HL-60 (cell line): ENCODE measurements at regions not wholly inside any gene's neighbourhood (a gene's known extent, or its start where the extent isn't known, plus 50 kb on each side); places are given as distances from the start of the nearest gene placed in this dataset.

Source experiments
- DNase-seq, 2 experiments: peaks; one replicate each; pipeline ENCODE4 v3.0.0-alpha.2; 2010 to 2020; ENCODE audit warnings: low read depth in 1 of 2, low spot score in 1 of 2
- H3K27ac ChIP-seq: fragments of 250-450 bp; sonication (Bioruptor Pico); replicated peaks from 2 replicates; pipeline ENCODE4 v1.5.1; 2020; ENCODE audit warnings: mild to moderate bottlenecking, moderate library complexity
- H3K27me3 ChIP-seq: fragments of 250-450 bp; sonication (Bioruptor Pico); 2 replicates; pipeline ENCODE4 v1.5.1; 2021; ENCODE audit warnings: mild to moderate bottlenecking, moderate library complexity; ENCODE audit not compliant: insufficient read depth, poor library complexity, severe bottlenecking
- H3K4me3 ChIP-seq: replicated peaks from 2 replicates; pipeline ENCODE4 v1.5.1; 2011; ENCODE audit warnings: mild to moderate bottlenecking, control low read depth, low read length; ENCODE audit not compliant: insufficient read depth
- GABPA ChIP-seq: IDR thresholded peaks from 2 replicates; pipeline ENCODE4 v1.6.1; 2012; ENCODE audit warnings: low read depth
- POLR2AphosphoS5 ChIP-seq: IDR thresholded peaks from 2 replicates; pipeline ENCODE4 v1.6.1; 2012; ENCODE audit warnings: low read depth
- SPI1 ChIP-seq: IDR thresholded peaks from 2 replicates; pipeline ENCODE4 v1.6.1; 2012; ENCODE audit warnings: low read depth, mild to moderate bottlenecking, borderline replicate concordance
- TF ChIP-seq, protein P1 (sequence below): IDR thresholded peaks from one replicate; pipeline ENCODE4 v1.5.1; 2011; ENCODE audit warnings: low read length, control low read depth, inconsistent platforms; ENCODE audit not compliant: insufficient read depth
- TF ChIP-seq, protein P2 (sequence below): IDR thresholded peaks from 2 replicates; pipeline ENCODE4 v1.6.1; 2012; ENCODE audit warnings: low read depth; ENCODE audit not compliant: insufficient replicate concordance

DNA sequence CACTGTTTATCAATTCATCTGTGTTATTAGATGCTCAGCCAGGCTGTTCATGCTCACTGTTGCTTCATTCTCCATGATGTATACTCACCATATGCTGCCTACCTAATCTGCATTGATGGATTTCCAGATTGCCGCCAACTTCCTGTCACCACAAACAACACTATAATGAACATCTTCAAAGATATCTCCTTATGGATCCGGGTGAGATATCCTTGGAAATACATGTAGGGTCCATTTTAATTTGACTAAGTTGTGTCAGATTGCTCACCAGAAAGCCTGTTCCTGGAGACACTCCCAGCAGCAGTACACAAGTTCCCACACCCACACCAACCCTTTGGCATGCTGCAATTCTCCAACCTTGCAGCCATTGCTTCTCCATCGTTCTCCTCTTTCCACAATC is 547.5 kb upstream of the TNP1 start:
- no peak for TF ChIP-seq POLR2AphosphoS5
- TF ChIP-seq, protein P1, sequence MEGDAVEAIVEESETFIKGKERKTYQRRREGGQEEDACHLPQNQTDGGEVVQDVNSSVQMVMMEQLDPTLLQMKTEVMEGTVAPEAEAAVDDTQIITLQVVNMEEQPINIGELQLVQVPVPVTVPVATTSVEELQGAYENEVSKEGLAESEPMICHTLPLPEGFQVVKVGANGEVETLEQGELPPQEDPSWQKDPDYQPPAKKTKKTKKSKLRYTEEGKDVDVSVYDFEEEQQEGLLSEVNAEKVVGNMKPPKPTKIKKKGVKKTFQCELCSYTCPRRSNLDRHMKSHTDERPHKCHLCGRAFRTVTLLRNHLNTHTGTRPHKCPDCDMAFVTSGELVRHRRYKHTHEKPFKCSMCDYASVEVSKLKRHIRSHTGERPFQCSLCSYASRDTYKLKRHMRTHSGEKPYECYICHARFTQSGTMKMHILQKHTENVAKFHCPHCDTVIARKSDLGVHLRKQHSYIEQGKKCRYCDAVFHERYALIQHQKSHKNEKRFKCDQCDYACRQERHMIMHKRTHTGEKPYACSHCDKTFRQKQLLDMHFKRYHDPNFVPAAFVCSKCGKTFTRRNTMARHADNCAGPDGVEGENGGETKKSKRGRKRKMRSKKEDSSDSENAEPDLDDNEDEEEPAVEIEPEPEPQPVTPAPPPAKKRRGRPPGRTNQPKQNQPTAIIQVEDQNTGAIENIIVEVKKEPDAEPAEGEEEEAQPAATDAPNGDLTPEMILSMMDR: no peak
- no peak for TF ChIP-seq SPI1
- TF ChIP-seq GABPA: no peak
- TF ChIP-seq, protein P2, sequence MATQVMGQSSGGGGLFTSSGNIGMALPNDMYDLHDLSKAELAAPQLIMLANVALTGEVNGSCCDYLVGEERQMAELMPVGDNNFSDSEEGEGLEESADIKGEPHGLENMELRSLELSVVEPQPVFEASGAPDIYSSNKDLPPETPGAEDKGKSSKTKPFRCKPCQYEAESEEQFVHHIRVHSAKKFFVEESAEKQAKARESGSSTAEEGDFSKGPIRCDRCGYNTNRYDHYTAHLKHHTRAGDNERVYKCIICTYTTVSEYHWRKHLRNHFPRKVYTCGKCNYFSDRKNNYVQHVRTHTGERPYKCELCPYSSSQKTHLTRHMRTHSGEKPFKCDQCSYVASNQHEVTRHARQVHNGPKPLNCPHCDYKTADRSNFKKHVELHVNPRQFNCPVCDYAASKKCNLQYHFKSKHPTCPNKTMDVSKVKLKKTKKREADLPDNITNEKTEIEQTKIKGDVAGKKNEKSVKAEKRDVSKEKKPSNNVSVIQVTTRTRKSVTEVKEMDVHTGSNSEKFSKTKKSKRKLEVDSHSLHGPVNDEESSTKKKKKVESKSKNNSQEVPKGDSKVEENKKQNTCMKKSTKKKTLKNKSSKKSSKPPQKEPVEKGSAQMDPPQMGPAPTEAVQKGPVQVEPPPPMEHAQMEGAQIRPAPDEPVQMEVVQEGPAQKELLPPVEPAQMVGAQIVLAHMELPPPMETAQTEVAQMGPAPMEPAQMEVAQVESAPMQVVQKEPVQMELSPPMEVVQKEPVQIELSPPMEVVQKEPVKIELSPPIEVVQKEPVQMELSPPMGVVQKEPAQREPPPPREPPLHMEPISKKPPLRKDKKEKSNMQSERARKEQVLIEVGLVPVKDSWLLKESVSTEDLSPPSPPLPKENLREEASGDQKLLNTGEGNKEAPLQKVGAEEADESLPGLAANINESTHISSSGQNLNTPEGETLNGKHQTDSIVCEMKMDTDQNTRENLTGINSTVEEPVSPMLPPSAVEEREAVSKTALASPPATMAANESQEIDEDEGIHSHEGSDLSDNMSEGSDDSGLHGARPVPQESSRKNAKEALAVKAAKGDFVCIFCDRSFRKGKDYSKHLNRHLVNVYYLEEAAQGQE: no peak
- H3K27ac ChIP-seq: no peak overlapping the region
- no peak for DNase-seq
- no peak overlapping the region for H3K4me3 ChIP-seq
- H3K27me3 ChIP-seq: peaks cover 3% of the 10 kb centered on the region

DNA sequence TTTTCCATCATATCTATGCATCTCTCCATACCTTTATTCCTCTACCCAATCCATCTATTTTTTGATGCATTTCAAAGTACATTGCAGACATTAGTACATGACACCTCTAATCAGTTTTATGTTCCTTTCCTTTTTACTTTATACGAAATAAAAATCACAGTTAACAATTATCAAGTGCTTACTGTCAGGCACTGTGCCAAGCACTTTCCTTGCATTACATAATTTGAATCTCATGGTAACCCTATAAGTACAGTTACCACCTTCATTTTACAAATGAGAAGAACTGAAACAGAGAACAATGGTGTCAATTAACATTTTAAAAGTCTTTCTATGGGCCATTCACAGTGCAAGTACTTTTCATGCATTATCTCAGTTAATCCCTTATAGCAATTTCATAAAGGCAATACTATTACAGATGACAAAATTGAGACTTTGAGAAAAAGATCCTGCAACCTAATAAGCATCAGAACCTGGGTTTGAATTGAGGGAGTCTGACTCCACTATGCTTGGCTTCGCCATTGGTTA is 544.4 kb upstream of the TNP1 start:
- peaks cover 3% of the 10 kb centered on the region for H3K27me3 ChIP-seq
- no peak overlapping the region for H3K27ac ChIP-seq
- H3K4me3 ChIP-seq: no peak overlapping the region
- no peak for DNase-seq
- TF ChIP-seq, protein P2: no peak
- TF ChIP-seq SPI1 (no peak), POLR2AphosphoS5 (no peak), GABPA (no peak)
- TF ChIP-seq, protein P1: no peak

DNA sequence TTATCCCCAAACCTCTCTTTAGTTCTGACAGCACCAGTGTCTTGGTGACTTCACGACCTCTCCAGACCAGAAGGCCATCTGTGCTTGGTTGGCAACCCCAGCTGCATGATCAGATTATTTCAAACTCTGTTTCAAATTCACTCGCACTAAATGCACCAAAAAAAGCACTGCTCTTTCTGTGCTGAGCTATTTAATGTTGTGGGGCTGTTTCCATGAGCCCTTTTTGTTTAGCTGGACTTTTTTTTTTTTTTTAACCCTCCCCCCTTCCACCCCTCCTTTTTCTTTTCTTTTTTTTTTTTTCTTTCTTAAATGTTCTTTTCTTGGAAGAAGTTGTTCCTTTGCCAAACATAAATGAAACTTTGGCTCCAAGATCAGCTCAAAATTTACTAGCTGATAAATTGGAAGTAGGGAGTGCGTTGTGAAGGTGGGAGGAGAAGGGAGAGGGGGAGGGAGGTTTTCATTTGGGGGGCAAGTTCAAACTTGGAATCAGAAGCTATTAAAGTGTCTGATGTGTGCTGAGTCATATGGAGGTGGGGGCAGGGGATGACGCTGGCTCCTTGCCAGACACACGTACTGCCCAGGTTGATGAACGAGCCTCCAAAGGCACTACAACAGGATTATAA is 543.0 kb upstream of the TNP1 start:
- H3K4me3 ChIP-seq: no peak overlapping the region
- DNase-seq: no peak
- H3K27me3 ChIP-seq: peaks cover 3% of the 10 kb centered on the region
- H3K27ac ChIP-seq: no peak overlapping the region
- TF ChIP-seq, protein P1: no peak

DNA sequence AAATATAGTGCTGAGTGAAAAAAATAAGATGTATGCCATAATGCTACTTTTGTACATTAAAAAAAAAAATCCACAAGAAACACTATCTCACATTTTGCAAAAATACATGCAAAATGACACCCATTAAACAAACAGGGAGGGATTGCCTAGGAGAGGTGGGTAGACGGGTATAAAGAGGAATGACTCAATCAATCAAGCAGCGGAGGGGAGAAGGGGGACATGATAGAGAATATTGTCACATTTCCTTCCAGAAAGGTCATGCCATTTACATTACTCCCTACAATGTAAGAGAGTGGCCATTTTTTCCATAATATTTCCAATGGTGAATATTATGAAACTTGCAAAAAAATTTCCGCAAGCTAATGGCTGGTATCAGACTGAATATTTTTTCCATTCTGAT is 542.3 kb upstream of the TNP1 start:
- no peak for DNase-seq
- Histone ChIP-seq H3K27ac (no peak overlapping the region), H3K4me3 (no peak overlapping the region), H3K27me3 (peaks cover 3% of the 10 kb centered on the region)
- TF ChIP-seq, protein P1: no peak
- no peak for TF ChIP-seq SPI1
- TF ChIP-seq, protein P2: no peak
- no peak for TF ChIP-seq POLR2AphosphoS5
- TF ChIP-seq GABPA: no peak
